DMS 273 (cell line): ENCODE measurements at regions not wholly inside any gene's neighbourhood (a gene's known extent, or its start where the extent isn't known, plus 50 kb on each side); places are given as distances from the start of the nearest gene placed in this dataset.
"Not testable (repeated sequence)": the region's sequence is repeated elsewhere in the genome, so short reads cannot be mapped to it uniquely, and the experiment has no call there.

ENCODE experiments used
- DNase-seq: peaks from one replicate; lab custom pipeline; 2025; ENCODE audit not compliant: unreplicated experiment; lab: John Stamatoyannopoulos, UW

DNA sequence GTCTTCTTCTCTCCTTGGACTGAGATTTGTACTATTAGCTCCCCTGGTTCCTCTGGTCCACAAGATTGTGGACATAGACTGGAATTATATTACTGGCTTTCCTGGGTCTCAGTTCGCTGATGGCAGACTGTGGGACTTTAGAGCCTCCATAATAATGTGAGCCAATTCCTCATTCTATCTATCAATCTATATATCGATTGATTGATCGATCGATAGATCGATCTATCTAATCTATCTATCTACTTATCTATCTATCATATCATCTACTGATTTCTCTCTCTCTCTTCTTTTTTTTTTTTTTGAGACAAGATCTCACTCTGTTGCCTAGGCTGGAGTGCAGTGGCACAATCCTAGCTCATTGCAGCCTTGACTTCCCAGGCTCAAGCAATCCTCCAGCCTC is 51.5 kb upstream of the DDR1 start:
- DNase-seq, result no peak

DNA sequence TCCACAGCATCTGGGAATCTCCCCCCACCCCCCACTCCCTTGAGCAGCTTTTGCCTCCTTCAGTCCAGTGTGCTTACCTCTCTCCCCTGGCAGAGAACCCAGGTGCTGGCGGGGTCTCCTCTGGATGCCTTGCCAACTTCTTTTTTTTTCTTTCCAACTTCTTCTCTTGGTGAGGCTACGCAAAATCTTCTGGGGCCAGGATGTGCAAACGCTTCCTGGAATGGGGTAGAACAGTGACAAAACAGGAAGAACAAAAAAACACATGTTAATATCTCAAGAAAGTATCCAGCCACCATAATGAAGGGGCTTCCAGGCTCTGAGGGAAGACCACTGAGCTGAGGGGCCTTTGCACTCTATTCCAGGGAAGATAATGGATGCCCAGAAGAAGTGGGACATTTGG is 53.9 kb upstream of the DDR1 start:
- no peak for DNase-seq

DNA sequence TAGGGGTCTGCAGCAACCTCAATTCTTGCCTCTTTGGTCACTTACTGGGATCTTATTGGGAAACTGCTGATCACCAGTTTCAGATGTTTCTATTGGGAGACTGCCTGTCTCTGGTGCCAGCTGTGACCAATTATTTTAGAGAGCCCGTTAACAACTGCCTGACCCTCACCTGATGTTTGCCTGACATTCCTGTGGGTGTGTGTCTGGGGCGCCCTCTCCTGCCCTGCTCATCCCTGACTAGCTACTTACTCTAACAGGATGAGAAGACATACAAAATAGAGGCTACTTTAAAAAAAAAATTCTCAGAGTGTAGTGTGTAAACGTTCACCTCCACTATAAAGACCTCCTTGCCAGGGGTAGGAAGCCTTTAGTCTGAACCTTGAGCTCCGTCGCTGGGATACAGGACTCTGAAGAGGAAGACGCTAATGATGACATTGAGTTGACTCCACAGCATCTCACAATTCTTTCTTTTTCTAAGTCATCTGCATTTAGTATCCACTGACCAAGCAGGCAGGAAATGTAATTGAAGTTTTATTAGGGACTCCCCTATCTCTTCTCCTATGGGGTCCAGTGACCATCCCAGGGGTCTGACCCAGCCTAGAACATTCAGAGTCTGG is 54.6 kb upstream of the DDR1 start:
- DNase-seq, result no peak

DNA sequence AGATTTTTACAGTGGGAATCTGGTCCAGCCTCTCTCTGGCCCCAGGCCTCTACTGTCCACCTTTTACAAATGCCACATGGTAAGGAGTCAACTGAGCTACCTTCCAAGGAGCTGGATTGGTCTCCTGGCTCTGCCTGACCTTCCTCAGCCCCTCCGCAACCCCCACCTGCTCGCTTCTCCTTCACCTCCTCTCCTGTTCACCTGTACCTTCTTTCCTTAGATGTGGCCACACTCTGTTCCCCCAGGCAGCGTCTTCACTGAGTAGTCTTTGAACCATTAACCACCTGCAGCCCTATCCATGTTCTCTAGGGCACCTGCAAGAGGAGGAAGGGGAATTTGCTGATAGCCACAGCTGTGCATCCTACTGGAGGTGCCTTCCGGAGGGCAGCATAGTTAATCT is 55.3 kb upstream of the DDR1 start:
- DNase-seq, result no peak

DNA sequence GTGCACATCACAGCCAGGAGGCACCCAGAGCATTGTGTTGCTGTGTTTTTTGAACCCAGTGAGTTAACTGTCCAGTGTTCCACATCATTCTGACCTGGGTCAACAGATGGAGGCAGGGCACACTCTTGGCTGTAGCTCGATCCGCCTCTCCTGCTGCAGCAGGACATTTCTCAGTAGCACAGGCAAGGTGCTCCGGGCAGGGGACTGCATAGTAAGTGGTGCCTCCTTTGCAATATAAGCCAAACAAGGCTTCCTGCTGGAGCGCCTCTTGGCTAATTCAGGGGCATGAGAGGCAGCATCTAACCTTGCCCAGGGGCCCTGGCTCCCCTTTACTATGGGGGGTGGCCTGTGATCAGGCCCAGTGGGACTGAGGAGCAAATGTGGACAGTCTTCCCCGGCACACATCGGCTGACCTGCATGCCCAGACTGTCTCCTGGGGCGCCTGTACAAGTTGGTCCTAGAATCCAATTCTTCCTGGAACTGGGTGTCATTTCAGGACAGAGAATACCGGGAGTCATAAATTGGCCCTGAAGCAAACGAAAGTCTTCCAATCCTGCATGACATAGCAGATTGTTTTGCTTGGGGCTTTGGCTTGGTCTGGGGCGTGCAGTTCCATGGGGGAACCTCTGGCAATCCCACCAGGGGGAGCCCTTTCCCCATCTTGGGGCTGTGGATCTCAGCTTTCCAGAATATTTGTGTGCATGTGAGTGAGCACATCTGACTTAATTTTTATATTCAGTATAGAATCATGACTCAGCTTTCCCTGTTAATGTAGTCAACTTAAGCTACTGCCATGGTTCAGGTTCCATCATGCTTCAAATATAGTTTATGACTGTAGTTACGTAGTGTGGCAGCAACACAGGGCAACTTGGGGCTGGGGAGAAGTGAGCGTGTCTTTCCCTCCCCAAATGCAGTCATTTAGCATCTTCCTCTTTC is 56.0 kb upstream of the DDR1 start:
- DNase-seq, result peak; percentile 89

DNA sequence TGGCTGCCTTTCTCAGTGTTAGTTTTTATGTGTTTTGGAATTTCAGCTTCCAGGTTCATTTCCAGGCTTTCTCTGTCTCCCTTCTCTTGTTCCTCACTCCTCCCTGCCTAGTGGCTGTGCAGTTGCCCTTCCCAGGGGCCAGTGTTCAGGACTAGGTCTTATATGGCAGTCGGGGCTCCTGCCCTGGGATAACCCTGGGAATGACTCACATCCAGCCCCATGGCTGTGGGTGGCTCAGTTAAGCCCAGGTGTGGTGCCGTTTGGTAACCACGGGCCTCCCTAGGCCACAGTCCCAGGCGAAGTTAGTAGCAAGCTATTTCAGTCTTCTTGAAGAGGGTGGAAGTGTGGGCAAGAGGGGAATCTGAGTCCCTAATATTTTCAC is 57.4 kb upstream of the DDR1 start:
- no peak for DNase-seq

DNA sequence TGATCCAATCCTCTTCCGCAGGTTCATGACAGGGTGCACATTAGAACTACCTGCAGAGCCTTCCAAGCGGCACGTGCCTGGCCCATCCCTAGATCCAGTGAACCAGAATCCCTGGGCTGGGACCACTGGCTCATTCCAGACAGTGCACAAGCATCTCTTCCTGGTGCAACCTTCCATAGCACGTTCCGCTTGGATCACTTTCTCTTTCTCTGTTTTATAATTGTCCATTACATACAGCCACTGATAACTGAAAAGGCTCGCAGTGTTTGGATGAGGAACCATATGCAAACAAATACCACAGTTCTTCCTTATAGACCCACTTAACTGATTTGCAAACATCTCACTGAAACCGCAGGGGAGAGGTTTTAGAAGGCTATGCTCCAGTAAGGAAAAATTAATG is 59.6 kb upstream of the DDR1 start:
- no peak for DNase-seq

DNA sequence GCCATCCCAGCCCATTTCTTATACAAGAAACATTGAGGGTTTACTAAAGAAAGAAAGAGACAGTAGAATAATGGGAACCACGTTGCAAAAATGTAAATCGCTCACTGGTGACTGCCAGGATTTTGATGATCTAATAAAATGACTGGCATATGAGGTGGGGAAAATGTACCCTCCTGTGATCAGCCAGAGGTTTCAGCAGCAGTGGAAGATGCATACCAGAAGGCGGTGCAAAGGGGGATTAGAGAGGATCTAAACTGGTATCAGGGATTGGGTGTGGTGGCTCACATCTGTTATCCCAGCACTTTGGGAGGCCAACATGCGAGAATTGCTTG is 60.8 kb upstream of the DDR1 start:
- DNase-seq, result no peak

DNA sequence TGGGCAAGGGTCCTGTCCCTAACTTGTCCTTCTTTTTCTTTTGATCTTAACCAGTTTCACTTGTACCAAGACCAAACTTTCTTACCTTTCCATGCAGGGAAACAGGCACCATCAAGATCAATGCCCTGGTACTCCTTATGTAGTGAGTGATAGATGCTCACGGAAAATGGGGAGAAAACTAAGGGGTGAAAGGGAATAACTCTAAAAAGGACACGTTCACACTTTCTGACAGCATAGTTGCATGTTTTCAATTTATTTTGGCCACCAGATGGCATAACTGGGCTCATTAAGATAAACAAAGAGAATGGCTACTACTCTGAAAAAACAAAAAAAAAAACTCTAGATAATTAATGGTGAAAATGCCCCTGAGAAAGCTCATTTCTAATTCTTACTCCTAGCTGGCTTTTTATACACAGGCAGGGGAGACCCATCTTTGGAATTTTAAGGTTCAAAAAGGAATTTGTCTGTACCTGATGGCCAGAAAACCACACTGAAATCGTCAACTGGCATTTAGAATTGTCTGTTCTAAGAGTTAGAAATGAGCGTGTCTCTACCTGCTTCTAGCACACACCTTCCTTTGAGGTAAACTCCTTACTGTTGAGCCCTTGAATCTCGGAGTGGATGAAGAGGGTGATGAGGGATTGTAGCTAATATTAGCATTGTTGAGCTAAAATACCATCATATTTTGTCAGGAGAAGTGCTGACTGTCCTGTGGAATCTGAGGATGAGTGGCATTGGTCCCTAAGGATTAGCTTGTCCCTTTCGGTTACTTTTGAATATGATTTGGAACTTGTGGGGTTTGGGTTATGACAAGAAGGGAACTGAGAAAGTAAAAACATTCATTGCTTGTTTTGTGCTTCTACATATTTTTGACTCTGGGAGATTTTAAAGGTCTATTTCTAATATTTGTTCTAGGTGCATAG is 62.2 kb upstream of the DDR1 start:
- DNase-seq, result peak; percentile 61

DNA sequence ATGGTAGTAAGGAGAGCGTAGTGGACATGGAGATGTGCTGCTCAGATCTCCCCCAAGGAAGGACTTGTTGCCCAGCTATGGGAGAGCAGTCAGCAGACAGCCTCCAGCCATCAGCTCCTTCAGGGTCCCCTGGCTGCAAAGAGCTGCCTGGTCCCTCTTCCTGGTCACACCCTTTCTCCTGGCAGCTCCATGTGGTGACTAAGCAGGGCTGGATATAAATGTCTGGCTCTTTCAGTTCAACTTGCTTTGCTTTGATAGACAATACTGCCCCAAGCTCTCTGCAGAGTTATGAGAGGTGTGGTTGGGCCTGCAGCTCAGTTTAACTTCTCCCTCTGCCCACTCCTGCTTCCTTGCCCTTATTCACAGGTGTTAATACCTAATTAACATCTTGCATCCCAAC is 64.1 kb upstream of the DDR1 start:
- DNase-seq, result no peak

DNA sequence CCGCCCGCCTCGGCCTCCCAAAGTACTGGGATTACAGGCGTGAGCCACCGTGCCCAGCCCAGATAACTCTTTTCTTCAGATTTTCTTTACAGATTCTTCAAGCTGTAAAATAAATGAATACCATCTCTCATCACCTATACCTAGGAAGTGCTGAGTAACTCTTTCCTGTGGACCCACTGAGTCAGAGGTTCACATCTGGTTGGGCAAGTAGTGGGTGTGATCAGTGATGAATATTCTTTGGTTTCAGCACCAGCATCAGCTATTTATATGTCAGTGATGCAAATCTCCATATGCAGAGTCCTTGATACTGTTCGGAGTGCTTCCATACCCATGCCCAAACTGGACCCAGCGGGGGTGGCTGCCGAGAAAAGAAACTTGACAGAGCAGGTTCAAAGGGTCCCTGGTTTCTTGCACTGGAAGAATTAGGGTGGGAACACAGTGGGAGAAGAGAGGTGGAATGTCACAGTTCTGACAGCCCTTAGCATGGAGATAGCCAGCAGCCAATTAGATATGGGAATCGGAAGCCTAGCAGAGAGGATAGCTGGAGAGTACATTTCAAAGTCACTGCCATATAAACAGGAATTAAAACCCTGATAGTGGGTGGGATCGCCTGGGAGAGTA is 64.9 kb upstream of the DDR1 start:
- no peak for DNase-seq

DNA sequence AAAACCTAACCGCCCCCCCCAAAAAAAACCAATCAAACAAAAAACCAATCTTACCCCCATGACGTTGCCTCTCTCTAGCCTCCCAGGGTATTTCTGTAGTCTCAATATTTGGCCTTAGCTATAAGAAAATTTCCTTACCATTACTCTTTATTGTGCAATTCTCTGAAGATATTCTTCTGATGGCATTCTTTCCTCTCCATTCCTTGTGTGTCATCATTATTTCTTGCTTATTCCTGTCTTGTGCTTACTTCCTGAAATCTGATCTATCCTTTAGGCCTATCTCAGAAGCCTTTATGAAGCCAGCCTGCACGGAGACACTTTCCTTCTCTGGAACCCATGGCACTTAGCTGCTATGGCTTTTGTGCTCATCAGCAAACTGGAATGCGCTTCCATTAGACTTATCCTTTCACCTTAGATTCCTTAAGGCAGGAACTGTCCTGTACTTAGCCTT is 65.9 kb upstream of the DDR1 start:
- no peak for DNase-seq

DNA sequence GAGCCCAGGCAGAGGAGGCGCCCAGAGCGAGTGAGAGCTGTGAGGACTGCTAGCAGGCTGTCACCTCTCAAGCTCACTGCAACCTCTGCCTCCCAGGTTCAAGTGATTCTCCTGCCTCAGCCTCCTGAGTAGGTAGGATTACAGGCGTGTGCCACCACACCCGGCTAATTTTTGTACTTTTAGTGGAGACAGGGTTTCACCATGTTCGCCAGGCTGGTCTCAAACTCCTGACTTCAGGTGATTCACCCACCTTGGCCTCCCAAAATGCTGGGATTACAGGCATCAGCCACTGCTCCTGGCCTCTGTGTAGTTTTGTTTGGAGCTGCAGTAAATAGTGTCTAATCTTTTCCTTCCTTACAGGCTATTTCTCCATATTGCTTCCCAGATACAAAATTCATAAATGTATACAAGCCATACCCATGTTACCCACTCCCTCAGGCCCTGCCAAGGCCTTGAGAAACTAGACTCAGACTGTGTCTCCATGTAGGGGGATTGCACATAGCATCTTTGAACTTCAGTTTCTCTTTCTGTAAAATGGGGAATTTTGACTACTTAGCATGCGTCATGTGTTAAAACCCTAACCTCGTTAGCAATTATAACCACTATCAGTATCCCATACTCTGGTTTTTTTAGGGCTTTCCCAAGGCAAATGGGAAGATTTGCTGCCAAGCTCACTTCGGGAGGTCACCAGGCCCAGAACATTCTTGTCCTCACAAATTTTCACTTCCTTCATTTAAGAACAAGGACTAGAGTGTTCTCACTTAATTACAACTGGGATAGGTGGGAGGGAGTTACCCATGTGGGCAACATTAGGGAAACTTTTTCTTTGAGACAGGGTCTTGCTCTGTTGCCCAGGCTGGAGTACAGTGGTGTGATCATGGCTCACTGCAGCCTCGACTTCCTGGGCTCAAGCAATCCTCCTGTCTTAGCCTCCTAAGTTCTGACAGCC is 67.3 kb upstream of the DDR1 start:
- DNase-seq, result no peak

DNA sequence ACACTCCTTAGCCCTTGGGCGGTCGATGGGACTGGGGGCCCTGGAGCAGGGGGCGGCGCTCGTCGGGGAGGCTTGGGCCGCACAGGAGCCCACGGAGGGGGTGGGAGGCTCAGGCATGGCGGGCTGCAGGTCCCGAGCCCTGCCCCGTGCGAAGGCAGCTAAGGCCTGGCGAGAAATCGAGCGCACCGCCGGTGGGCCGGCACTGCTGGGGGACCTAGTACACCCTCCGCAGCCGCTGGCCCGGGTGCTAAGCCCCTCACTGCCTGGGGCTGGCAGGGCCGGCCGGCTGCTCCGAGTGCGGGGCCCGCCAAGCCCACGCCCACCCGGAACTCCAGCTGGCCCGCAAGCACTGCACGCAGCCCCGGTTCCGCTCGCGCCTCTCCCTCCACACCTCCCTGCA is 68.0 kb upstream of the DDR1 start:
- not testable (repeated sequence) for DNase-seq

DNA sequence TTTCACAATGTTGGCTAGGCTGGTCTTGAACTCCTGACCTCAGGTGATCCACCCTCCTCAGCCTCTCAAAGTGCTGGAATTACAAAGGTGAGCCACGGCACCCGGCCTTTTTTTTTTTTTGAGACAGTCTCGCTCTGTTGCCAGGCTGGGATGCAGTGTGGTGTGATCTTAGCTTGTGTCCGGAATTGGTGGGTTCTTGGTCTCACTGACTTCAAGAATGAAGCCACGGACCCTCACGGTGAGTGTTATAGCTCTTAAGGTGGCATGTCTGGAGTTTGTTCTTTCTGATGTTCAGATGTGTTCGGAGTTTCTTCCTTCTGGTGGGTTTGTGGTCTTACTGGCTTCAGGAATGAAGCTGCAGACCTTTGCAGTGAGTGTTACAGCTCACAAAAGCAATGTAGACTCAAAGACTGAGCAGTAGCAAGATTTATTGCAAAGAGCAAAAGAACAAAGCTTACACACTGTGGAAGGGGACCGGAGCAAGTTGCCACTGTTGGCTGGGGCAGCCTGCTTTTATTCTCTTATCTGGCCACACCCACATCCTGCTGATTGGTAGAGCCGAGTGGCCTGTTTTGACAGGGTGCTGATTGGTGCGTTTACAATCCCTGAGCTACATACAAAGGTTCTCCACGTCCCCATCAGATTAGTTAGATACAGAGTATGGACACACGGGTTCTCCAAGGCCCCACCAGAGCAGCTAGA is 69.1 kb upstream of the DDR1 start:
- DNase-seq, result not testable (repeated sequence)

DNA sequence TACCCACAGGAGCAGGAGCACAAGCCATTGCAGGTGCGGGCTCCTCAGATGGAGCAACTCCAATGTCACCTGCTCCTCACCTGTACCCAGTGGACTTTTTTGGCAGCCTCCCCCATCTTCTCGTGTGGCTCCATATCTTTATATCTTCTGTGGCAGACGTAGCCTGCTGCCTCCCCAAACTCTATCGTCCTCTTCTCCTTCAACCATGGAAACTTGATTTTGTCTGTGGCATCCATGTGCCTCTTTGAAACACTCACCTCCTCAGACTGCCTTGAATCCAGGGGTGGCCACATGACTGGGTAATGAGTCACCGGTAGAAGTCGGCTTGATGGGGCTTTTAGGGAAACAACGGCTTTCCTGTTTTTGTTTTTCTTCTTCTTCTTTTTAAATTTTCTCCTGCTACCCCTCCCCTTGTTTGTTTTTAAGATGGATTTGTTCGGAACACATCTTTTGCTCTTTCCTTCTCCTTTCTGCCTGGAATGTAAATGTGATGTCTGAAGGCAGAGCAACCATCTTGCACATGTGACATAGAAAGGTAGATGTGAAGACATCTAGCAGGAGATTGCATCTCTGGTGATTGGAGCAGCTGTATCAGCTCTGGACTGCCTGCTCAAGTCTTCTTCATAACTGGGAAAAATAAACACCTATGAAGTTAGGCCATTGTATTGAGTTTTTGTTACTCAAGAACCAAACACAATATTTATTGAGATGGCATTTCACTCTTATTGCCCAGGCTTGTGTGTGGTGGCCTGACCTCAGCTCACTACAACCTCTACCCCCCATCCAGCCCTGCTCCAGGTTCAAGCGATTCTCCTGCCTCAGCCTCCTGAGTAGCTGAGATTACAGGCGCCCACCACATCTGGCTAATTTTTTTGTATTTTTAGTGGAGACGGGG is 69.9 kb upstream of the DDR1 start:
- DNase-seq, result no peak

DNA sequence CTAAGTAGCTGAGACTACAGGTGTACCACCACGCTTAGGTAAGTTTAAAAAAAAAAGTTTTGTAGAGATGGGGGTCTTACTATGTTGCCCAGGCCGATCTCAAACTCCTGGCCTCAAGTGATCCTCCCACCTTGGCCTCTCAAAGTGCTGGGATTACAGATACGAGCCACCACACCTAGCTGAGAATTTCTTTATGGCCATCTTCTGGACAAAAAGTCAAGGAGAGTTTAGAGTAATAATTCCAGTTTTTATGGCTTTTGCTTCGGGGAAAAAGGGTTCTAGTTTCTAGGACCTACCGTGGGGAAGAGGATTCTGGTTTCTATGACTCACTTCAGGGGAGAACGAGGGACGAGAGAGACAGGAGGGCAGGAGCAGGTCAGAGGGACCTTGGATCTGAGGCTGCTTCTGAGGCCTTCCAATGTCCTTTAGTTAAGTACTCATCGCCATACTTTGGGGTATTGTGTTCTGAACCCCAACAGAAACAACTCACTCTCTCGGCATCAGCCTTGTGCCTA is 69.3 kb upstream of the IER3 start:
- no peak for DNase-seq

DNA sequence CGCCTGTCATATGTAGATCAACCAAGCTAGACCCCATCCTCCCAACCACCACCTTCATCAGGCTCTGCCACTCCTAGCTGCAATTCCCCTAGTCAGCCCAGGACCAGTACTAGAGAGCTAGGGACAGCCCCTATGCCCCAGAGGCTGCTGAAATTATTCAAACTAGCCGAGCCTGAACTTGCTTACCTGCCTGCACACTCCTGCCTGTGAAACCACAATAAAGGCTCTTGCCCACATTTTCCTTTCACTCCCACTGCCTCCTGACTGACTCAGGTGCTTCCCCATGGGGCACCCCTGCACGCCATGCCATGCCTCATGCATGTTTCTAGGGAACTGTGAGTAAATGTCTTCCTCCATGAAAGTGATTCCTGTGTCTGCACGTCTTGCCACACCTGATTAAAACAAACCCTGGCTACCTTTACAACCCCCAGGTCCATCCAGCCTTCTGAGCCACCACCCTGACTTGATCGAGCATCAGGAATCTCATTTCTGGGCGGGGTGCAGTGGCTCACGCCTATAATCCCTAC is 66.5 kb upstream of the IER3 start:
- DNase-seq, result no peak
